GM13976 (cell line): ENCODE measurements at regions not wholly inside any gene's neighbourhood (a gene's known extent, or its start where the extent isn't known, plus 50 kb on each side); places are given as distances from the start of the nearest gene placed in this dataset.

Experiments
- DNase-seq: peaks from one replicate; pipeline ENCODE4 v3.0.0; 2012; ENCODE audit warnings: low spot score
- in situ Hi-C: fragments of 300-500 bp; cut with MboI; formaldehyde crosslinking; loops from one replicate; pipeline ENCODE4 v1.12.0; 2022; ENCODE audit warnings: low sequenced_read_pairs, mixed read lengths, inconsistent platforms; ENCODE audit not compliant: unreplicated experiment
- TF ChIP-seq, protein P1 (sequence below): IDR thresholded peaks from 2 replicates; pipeline ENCODE4 v1.5.1; 2012; ENCODE audit warnings: borderline replicate concordance, mild to moderate bottlenecking; ENCODE audit not compliant: insufficient read depth; ENCODE audit errors: extremely low read depth, missing control alignments, control extremely low read depth

- in situ Hi-C loops = no loop called here
- DNase-seq = no peak
- TF ChIP-seq, protein P1, sequence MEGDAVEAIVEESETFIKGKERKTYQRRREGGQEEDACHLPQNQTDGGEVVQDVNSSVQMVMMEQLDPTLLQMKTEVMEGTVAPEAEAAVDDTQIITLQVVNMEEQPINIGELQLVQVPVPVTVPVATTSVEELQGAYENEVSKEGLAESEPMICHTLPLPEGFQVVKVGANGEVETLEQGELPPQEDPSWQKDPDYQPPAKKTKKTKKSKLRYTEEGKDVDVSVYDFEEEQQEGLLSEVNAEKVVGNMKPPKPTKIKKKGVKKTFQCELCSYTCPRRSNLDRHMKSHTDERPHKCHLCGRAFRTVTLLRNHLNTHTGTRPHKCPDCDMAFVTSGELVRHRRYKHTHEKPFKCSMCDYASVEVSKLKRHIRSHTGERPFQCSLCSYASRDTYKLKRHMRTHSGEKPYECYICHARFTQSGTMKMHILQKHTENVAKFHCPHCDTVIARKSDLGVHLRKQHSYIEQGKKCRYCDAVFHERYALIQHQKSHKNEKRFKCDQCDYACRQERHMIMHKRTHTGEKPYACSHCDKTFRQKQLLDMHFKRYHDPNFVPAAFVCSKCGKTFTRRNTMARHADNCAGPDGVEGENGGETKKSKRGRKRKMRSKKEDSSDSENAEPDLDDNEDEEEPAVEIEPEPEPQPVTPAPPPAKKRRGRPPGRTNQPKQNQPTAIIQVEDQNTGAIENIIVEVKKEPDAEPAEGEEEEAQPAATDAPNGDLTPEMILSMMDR = no peak
Observed at GRCh38 chr21:43269957-43270705, 101.3 kb downstream of the CRYAA start.

DNA sequence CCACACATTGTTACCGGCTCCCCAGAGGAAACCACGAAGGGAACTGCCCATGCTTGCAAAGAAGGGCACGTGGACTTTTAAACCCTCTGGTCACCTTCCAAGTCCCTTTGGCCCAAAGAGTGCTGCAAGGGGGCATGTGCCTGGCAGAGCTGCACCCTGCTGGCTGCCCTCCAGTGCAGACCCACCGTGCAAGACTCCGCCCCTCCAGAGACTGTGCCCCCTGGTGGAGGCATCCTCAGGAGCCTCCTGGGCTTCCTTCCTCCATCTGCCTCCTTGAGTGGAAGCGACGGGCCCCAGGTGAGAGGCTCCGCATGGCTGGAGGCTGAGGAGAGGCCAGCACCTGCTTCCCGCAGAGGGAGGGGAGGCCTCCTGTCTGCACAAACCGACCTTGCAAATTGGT lies 100.6 kb downstream of the CRYAA start:
- TF ChIP-seq, protein P1 = peak; percentile 25
- in situ Hi-C loops = no loop called here
- DNase-seq = peak; percentile 74

DNA sequence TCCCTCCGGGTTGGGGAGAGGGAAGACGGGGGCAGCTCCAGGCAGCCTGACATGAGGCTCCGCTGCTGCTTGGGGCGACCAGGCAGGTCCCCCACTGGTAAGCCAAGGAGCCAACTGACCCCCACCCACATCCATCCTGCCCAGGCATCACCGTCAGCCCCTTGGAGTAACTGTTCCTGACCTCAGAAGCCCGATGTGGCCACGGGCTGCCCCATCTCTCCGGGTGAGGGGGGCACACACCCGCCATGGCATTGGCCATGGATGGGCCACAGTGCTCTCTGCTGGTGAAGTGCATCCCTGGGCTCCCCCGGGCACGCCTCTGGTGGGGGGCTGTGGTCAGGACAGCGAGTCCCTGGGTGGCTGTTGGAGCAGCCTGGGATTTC lies 100.0 kb downstream of the CRYAA start:
- TF ChIP-seq, protein P1 = no peak
- in situ Hi-C loops = no loop called here
- no peak for DNase-seq

GRCh38 chr21:43268086-43268803 lies 99.4 kb downstream of the CRYAA start:
- no peak for DNase-seq
- TF ChIP-seq, protein P1 = no peak
- in situ Hi-C loops = no loop called here

GRCh38 chr21:43267391-43268085 lies 98.7 kb downstream of the CRYAA start:
- DNase-seq = no peak
- in situ Hi-C loops = no loop called here
- TF ChIP-seq, protein P1 = no peak

- no peak for DNase-seq
- in situ Hi-C loops = no loop called here
Observed at GRCh38 chr21:43266534-43266933, 97.7 kb downstream of the CRYAA start.

More at GRCh38 chr21:43266534-43266933, 97.7 kb downstream of the CRYAA start:
- TF ChIP-seq, protein P1 = no peak
